NCI-H2227 (cell line): ENCODE measurements at regions not wholly inside any gene's neighbourhood (a gene's known extent, or its start where the extent isn't known, plus 50 kb on each side); places are given as distances from the start of the nearest gene placed in this dataset.
"Not testable (repeated sequence)": the region's sequence is repeated elsewhere in the genome, so short reads cannot be mapped to it uniquely, and the experiment has no call there.

Source experiments
- DNase-seq: peaks from one replicate; lab custom pipeline; 2025; ENCODE audit not compliant: unreplicated experiment; lab: John Stamatoyannopoulos, UW

- DNase-seq = no peak
Measured at GRCh38 chr2:138215958-138216357, 251.7 kb downstream of the HNMT start.

GRCh38 chr2:138217975-138218374 lies 253.7 kb downstream of the HNMT start:
- DNase-seq = no peak

DNA sequence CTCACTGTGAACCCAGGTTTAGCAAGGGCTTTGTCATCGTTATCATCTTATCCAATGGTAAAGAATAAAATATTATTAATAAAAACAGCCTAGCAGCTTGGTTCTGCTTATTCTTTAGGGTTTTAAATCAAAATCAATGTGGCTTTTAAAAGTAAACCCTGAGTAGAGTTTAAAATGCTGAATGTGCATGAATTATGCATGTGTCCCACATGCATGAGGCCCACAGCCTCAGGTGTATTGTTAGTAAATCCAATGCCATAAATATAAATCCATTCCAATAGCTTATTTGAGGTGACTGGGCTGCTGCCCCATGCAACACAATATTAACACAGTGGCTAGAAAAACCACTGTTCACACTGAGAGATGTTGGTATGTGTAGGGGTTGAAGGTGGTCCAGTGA lies 254.1 kb downstream of the HNMT start:
- no peak for DNase-seq

GRCh38 chr2:138219961-138220360 lies 255.7 kb downstream of the HNMT start:
- DNase-seq = no peak

DNA sequence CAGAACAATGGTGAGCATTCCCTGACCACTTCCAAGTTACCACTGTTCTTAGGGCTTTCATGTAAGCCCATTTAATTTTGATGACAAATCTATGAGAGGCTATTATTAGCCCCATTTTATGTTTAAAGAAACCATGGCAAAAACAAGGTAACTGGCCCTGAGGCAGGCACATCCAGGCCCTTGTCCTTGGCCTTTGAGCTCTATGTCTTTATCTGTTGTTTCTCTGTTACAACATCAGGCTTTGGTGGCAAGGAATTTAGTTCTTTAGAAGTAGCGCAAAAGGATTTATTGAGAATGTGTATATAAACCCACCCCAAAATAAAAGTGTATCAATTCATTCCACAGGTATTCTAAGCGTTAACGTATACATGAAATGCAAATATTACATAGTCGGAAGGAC lies 257.1 kb downstream of the HNMT start:
- DNase-seq = no peak

DNA sequence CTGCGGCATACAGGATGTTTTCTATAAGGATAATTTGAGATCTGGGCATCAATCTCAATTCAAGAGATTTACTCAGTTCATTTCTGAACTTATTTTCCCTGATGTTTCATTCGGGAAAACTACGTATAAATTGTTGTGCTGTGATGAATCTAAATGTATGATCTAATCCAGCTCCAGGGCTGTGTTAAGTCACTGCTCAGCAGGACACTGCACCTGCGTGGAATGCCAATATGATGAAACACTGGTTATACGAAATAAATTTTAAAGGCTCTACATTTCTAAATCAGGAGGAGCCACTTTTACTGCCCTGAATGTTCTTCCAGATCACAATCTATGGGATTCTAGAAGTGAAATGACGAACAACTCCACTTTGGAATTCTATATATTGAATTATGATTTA lies 259.0 kb downstream of the HNMT start:
- no peak for DNase-seq

DNA sequence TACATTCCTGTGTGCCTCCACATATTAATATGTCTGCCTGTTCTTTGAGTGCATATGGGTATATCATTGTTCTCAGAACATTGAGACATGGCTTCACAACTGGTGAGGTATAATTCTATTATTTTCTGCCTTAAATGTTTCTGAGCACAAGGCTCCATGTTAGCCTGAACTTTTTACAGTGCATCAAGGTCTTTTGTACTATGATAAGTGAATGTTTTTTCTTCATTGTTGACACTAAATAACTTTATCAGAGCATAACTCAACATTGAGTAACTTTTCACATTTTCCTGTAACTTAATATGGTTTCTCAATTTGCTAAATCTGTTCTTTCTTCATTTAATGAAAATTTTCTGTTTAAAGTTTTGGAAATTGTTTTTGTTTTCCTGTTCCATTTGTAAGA lies 262.9 kb downstream of the HNMT start:
- no peak for DNase-seq

GRCh38 chr2:138228101-138228500 lies 263.8 kb downstream of the HNMT start:
- no peak for DNase-seq

DNA sequence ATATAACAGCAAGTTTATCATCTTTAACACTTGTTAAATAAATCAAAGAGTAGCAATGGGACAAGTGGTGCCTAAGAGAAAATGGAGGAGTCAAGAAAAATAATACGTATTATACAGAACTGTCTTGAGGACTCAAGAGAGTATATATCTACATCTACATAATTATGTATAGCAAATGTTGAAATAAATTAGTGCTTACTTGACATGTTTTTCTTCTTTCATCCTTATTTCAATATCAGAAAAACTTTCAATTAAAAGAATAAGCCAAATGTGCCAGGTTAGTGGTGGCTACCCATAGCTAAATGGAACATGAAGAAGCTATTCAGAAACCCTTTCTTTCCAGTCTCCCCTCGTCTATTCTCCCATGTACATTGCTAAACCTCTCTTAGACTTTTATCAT lies 267.3 kb upstream of the SPOPL start:
- no peak for DNase-seq

DNA sequence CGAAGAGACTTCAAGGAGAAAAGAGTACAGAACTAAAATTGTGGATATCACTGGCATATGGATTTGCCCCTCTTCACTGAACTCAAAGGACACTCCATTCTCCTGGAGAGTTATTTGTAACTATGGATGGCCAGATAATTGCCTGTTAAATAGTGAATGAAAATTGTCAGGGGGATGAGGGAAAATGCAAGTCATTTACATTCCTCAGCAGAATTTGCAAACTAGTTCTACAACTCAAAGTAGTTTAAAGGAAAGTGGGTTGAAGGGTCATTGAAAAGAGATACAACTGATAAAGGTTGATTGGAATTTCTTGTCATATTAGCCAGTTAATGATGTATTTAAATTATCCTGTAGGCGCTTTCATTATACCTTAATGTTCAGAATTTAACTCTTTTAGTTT lies 266.5 kb upstream of the SPOPL start:
- no peak for DNase-seq

DNA sequence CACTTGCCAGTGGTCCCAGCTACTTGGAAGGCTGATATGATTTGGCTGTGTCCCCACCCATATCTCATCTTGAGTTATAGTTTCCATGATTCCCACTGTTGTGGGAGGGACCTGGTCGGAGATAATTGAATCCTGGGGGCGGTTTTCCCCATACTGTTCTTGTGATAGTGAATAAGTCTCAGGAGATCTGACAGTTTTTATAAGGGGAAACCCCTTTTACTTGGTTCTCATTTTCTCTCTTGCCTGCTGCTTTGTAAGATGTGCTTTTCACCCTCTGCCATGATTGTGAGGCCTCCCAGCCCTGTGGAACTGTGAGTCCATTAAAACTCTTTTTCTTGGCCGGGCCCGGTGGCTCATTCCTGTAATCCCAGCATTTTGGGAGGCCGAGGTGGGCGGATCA lies 265.4 kb upstream of the SPOPL start:
- DNase-seq = no peak

DNA sequence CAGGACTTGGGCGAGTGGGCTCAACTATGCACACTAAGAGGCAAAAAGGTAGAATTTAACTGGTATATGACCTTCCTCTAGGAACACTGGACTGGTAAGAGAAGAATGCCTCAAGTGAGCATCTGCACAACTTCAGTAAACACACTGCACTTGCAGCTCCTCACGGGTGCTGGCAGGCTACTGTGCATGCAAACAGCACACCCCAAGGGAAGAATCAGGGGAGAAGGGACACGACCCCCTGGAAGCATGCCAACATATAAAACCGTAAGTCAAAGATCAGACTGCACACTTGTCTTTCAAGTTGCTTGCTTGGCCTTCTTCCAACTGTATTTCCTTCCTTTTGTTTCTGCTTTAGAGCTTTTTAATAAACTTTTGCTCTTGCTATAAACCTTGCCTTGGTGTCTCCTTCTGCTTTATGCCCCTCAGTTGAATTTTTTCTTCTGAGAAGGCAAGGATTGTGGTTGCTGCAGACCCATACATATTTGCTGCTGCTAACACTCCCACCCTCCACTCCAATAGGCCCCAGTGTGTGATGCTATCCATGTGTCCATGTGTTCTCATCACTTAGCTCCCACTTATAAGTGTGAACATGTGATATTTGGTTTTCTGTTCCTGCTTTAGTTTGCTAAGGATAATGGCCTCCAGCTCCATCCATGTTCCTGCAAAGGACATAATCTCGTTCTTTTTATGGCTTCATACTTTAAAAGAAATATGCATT lies 263.7 kb upstream of the SPOPL start:
- no peak for DNase-seq

GRCh38 chr2:138238908-138239307 lies 262.7 kb upstream of the SPOPL start:
- DNase-seq = no peak

DNA sequence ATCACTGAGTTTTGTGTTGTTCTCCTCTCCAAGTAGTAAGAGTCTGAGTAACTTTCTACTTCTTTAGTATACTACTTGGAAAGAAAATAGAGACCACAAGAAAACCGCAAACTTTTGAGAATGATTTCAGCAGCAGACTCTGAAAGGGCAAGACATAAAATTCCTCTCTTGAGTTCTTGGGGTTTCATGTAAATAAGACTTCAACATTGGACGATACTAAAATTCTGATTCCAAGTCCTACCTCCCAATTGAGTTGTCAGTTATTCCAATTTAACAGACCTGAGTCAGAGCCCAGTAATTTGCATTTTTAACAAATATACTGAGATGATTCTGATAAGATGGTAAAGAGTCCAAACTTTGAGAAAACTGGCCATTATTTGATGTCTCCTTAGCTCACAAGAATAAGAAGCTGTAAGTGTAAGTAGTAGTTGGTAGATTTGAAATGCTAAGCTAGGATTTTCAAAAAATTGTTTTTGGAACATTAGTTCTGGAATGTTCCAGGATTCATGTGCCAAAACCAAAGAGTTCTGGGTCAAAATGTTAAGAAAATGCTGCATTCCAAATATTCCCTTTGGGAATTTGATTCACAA lies 261.6 kb upstream of the SPOPL start:
- DNase-seq = no peak

- no peak for DNase-seq
Measured at GRCh38 chr2:138243372-138243771, 258.2 kb upstream of the SPOPL start.

- no peak for DNase-seq
Measured at GRCh38 chr2:138244501-138244925, 257.1 kb upstream of the SPOPL start.

DNA sequence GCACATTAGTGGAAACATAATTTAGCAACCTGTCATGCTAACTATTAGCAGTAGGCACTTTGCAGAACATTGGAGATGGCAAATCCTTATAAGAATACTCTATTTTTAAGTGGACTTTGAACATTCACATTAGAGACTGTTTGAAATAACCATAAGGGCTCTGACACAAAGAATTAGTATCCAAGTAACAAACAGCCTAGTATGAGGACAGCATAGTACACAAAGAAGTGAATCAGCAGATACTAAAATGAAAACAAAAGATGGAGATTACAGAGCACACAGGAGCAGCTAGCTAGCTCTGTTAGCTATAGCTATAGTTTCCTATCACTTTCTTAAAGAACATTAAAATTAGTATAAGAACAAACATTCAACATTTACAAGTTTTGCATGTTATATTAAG lies 256.3 kb upstream of the SPOPL start:
- DNase-seq = no peak

GRCh38 chr2:138247302-138247701 lies 254.3 kb upstream of the SPOPL start:
- no peak for DNase-seq

GRCh38 chr2:138249207-138249606 lies 252.4 kb upstream of the SPOPL start:
- DNase-seq = no peak

- DNase-seq = not testable (repeated sequence)
Measured at GRCh38 chr2:138250843-138251320, 250.7 kb upstream of the SPOPL start.

DNA sequence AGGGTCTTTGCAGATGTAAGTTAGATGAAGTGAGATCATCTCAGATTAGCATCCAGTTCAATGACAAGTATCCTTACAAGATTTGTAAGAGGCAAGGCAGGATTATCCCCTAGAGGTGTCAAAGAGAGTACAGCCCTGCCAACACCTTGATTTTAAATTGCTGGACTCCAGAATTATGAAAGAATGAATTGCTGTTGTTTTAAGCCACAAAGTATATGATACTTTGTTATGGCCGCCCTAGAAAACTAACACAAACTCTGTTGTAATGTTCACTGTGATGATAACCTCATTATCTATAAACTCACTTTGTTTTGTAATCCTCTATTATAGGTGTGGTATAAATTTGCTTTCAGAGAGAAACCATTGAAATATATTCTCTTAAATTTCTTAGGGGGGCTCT lies 249.0 kb upstream of the SPOPL start:
- DNase-seq = no peak

DNA sequence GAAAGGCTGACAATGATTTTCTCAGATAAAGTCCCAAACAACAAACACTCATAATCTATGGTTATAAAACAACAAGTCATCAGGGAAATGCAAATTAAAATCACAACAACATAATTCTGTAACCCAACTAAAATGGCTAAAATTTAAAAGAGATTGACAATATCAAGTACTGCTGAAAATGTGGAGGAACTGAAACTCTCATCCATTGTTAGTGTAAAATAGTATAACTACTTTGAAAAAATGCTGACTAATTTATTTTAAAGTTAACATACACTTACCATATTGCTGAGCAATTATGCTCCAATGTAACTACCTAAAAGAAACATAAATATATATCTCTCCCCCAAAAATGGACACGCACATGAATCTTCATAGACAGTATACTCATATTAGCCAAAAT lies 245.9 kb upstream of the SPOPL start:
- no peak for DNase-seq
